H9 (cell line): ENCODE measurements at regions not wholly inside any gene's neighbourhood (a gene's known extent, or its start where the extent isn't known, plus 50 kb on each side); places are given as distances from the start of the nearest gene placed in this dataset.

Experiments used
- DNase-seq: peaks from one replicate; pipeline ENCODE4 v3.0.0-alpha.2; 2017
- H2AFZ ChIP-seq: one replicate; pipeline ENCODE4 v1.6.1; 2013; ENCODE audit warnings: mild to moderate bottlenecking, low read length, control low read depth, moderate library complexity
- H2AK5ac ChIP-seq: 2 replicates; pipeline ENCODE4 v1.6.1; 2013; ENCODE audit warnings: low read length, control low read depth, mixed read lengths; ENCODE audit not compliant: insufficient read length
- H2BK120ac ChIP-seq: one replicate; pipeline ENCODE4 v1.6.1; 2013; ENCODE audit warnings: low read depth, mild to moderate bottlenecking, low read length, control low read depth, inconsistent platforms; ENCODE audit not compliant: poor library complexity, severe bottlenecking
- H2BK12ac ChIP-seq: 2 replicates; pipeline ENCODE4 v1.6.1; 2013; ENCODE audit warnings: low read length, control low read depth, mixed read lengths, low read depth; ENCODE audit not compliant: insufficient read length
- H2BK15ac ChIP-seq: 2 replicates; pipeline ENCODE4 v1.6.1; 2013; ENCODE audit warnings: low read depth, low read length, control low read depth
- H2BK20ac ChIP-seq: one replicate; pipeline ENCODE4 v1.6.1; 2013; ENCODE audit warnings: low read depth, mild to moderate bottlenecking, low read length, control low read depth, inconsistent platforms; ENCODE audit not compliant: poor library complexity, severe bottlenecking
- H2BK5ac ChIP-seq: 2 replicates; pipeline ENCODE4 v1.6.1; 2013; ENCODE audit warnings: low read length, control low read depth, mixed read lengths; ENCODE audit not compliant: insufficient read length
- H3K14ac ChIP-seq: 2 replicates; pipeline ENCODE4 v1.6.1; 2013; ENCODE audit warnings: low read length, control low read depth; ENCODE audit not compliant: insufficient read depth
- H3K18ac ChIP-seq: 2 replicates; pipeline ENCODE4 v1.6.1; 2013; ENCODE audit warnings: low read depth, mild to moderate bottlenecking, mixed read lengths, low read length, control low read depth; ENCODE audit not compliant: insufficient read length
- H3K23ac ChIP-seq: 2 replicates; pipeline ENCODE4 v1.6.1; 2013; ENCODE audit warnings: low read length, control low read depth, mixed read lengths, low read depth; ENCODE audit not compliant: insufficient read length
- H3K23me2 ChIP-seq: 2 replicates; pipeline ENCODE4 v1.6.1; 2013; ENCODE audit warnings: low read depth, mild to moderate bottlenecking, mixed read lengths, low read length, control low read depth; ENCODE audit not compliant: insufficient read length, poor library complexity, severe bottlenecking
- H3K27ac ChIP-seq: 2 replicates; pipeline ENCODE4 v1.5.1; 2013; ENCODE audit warnings: low read length, control low read depth, mixed read lengths, low read depth; ENCODE audit not compliant: insufficient read length
- H3K27me3 ChIP-seq: 2 replicates; pipeline ENCODE4 v1.6.1; 2013; ENCODE audit warnings: low read length, control low read depth, inconsistent platforms; ENCODE audit not compliant: insufficient read depth
- H3K4ac ChIP-seq: 2 replicates; pipeline ENCODE4 v1.6.1; 2013; ENCODE audit warnings: low read depth, mild to moderate bottlenecking, control low read depth, inconsistent platforms, low read length, moderate library complexity
- H3K4me1 ChIP-seq: 2 replicates; pipeline ENCODE4 v1.6.1; 2013; ENCODE audit warnings: low read length, control low read depth, inconsistent platforms; ENCODE audit not compliant: insufficient read depth
- H3K4me2 ChIP-seq: 2 replicates; pipeline ENCODE4 v1.6.1; 2013; ENCODE audit warnings: low read length, control low read depth, mixed read lengths; ENCODE audit not compliant: insufficient read length, insufficient read depth
- H3K56ac ChIP-seq: 2 replicates; pipeline ENCODE4 v1.6.1; 2013; ENCODE audit warnings: low read depth, mild to moderate bottlenecking, mixed read lengths, low read length, control low read depth; ENCODE audit not compliant: insufficient read length
- H3K79me1 ChIP-seq: 2 replicates; pipeline ENCODE4 v1.6.1; 2013; ENCODE audit warnings: low read depth, mild to moderate bottlenecking, moderate library complexity, low read length, control low read depth, inconsistent platforms; ENCODE audit not compliant: insufficient read depth, poor library complexity, severe bottlenecking
- H3K79me2 ChIP-seq: 2 replicates; pipeline ENCODE4 v1.6.1; 2013; ENCODE audit warnings: low read length, control low read depth, inconsistent platforms; ENCODE audit not compliant: insufficient read depth
- H3K9ac ChIP-seq: 2 replicates; pipeline ENCODE4 v1.6.1; 2013; ENCODE audit warnings: low read length, control low read depth, mixed read lengths; ENCODE audit not compliant: insufficient read length; ENCODE audit errors: extremely low read depth
- H3K9me3 ChIP-seq: one replicate; pipeline ENCODE4 v1.6.1; 2013; ENCODE audit warnings: low read depth, low read length, inconsistent platforms; ENCODE audit not compliant: control insufficient read depth
- H3T11ph ChIP-seq: one replicate; pipeline ENCODE4 v1.6.1; 2013; ENCODE audit warnings: mild to moderate bottlenecking, low read length, control low read depth, inconsistent platforms
- H4K20me1 ChIP-seq: one replicate; pipeline ENCODE4 v1.6.1; 2013; ENCODE audit not compliant: control insufficient read depth, insufficient read length, insufficient read depth
- H4K5ac ChIP-seq: 2 replicates; pipeline ENCODE4 v1.6.1; 2013; ENCODE audit warnings: low read depth, mild to moderate bottlenecking, mixed read lengths, low read length, control low read depth; ENCODE audit not compliant: insufficient read length
- H4K8ac ChIP-seq: replicated peaks from 2 replicates; pipeline ENCODE4 v1.6.1; 2013; ENCODE audit warnings: low read length, control low read depth, mixed read lengths, low read depth; ENCODE audit not compliant: insufficient read length
- H4K91ac ChIP-seq: 2 replicates; pipeline ENCODE4 v1.6.1; 2013; ENCODE audit warnings: low read depth, mild to moderate bottlenecking, moderate library complexity, mixed read lengths, low read length, control low read depth; ENCODE audit not compliant: insufficient read length
- H3K27ac Mint-ChIP-seq, 3 experiments: 2 replicates in 2 of 3; 3 replicates in 1 of 3; pipeline ENCODE4 v1.8.0; 2020 to 2021; ENCODE audit warnings: mixed read lengths in 3 of 3, mild to moderate bottlenecking in 1 of 3, moderate library complexity in 1 of 3
- H3K27me3 Mint-ChIP-seq: 2 replicates; pipeline ENCODE4 v1.8.0; 2021; ENCODE audit warnings: low read depth, mild to moderate bottlenecking, moderate library complexity, mixed read lengths
- H3K36me3 Mint-ChIP-seq, 3 experiments: 2 replicates in 2 of 3; 3 replicates in 1 of 3; pipeline ENCODE4 v1.8.0; 2020 to 2021; ENCODE audit warnings: low read depth in 3 of 3, mixed read lengths in 3 of 3; ENCODE audit not compliant: insufficient read depth in 1 of 3
- H3K4me1 Mint-ChIP-seq, 2 experiments: 2 replicates each; pipeline ENCODE4 v1.8.0; 2020; ENCODE audit warnings: mixed read lengths in 2 of 2
- H3K4me3 Mint-ChIP-seq, 2 experiments: 2 replicates in 1 of 2; 3 replicates in 1 of 2; pipeline ENCODE4 v1.8.0; 2020 to 2021; ENCODE audit warnings: mild to moderate bottlenecking in 2 of 2, mixed read lengths in 2 of 2, moderate library complexity in 1 of 2
- H3K9me3 Mint-ChIP-seq, 2 experiments: 2 replicates in 1 of 2; 3 replicates in 1 of 2; pipeline ENCODE4 v1.8.0; 2020; ENCODE audit warnings: mild to moderate bottlenecking in 2 of 2, mixed read lengths in 2 of 2, moderate library complexity in 1 of 2
- WGBS: extraction: QIAGEN DNeasy Blood & Tissue Kit; methylation state at CpG from one replicate; pipeline ENCODE4 v1.1.7; 2013; ENCODE audit warnings: missing lambda C conversion rate, low lambda C conversion rate, mixed read lengths; ENCODE audit not compliant: insufficient read length; ENCODE audit errors: extremely low coverage; 5-methylcytosine and 5-hydroxymethylcytosine counted together
- TF ChIP-seq, protein P1 (sequence below): fragments of 200-600 bp; sonication (generic); conservative IDR thresholded peaks from 3 replicates; pipeline ENCODE4 v1.8.0; 2021; ENCODE audit warnings: antibody characterized with exemption, mild to moderate bottlenecking

DNA sequence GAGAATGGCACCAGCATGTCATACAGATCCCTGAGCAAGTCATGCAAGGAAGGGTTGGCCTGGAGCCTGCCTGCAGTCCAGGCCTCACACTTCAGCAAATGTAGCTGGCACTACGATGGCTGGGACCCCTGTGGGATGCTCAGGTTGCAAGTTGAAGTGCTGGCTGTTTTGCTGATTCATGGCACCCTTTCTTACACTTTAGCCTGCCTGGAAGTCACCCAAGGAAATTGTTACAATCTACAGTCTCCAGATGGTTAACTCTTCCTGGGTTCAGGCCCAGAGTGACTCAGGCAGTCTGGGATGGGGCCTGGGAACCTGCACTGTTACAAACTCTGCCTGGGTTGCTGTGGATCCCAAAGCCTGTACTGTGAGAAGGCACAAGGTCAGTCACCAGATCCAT is 91.0 kb upstream of the SLC6A11 start:
- Histone ChIP-seq H3K79me2 (no peaks in the 10 kb centered on the region), H4K20me1 (no peaks in the 10 kb centered on the region), H3K27me3 (no peaks in the 10 kb centered on the region), H2AK5ac (no peak overlapping the region), H2BK15ac (no peak overlapping the region), H2BK12ac (no peak overlapping the region), H2BK120ac (no peak overlapping the region), H2BK5ac (no peak overlapping the region), H3K27ac (no peak overlapping the region), H3K9me3 (no peaks in the 10 kb centered on the region), H3K18ac (no peak overlapping the region), H2BK20ac (no peak overlapping the region), H4K8ac (no peak overlapping the region), H3T11ph (no peak overlapping the region), H3K4ac (no peak overlapping the region), H3K23ac (no peak overlapping the region), H3K9ac (no peak overlapping the region), H3K4me2 (no peak overlapping the region), H4K5ac (no peak overlapping the region), H3K14ac (no peak overlapping the region), H3K56ac (no peak overlapping the region), H3K4me1 (peaks cover 5% of the 10 kb centered on the region; the same call in 1 of the 2 replicates), H4K91ac (no peak overlapping the region), H3K23me2 (no peaks in the 10 kb centered on the region), H2AFZ (no peak overlapping the region), H3K79me1 (no peaks in the 10 kb centered on the region)
- DNase-seq, result peak; percentile 15
- WGBS, result no CpG with 5 or more reads among the region's 1 CpG
- Mint-ChIP-seq H3K36me3 (no peaks in the 10 kb centered on the region), H3K4me3 (no peak overlapping the region; a peak in 1 of 5 replicates), H3K27ac (no peak overlapping the region), H3K9me3 (no peaks in the 10 kb centered on the region), H3K27me3 (peaks cover 12% of the 10 kb centered on the region), H3K4me1 (peaks cover 19 to 20% of the 10 kb centered on the region in 2 experiments)
- TF ChIP-seq, protein P1, sequence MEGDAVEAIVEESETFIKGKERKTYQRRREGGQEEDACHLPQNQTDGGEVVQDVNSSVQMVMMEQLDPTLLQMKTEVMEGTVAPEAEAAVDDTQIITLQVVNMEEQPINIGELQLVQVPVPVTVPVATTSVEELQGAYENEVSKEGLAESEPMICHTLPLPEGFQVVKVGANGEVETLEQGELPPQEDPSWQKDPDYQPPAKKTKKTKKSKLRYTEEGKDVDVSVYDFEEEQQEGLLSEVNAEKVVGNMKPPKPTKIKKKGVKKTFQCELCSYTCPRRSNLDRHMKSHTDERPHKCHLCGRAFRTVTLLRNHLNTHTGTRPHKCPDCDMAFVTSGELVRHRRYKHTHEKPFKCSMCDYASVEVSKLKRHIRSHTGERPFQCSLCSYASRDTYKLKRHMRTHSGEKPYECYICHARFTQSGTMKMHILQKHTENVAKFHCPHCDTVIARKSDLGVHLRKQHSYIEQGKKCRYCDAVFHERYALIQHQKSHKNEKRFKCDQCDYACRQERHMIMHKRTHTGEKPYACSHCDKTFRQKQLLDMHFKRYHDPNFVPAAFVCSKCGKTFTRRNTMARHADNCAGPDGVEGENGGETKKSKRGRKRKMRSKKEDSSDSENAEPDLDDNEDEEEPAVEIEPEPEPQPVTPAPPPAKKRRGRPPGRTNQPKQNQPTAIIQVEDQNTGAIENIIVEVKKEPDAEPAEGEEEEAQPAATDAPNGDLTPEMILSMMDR, result no peak
